ENCODE measurements at regions not wholly inside any gene's neighbourhood (a gene's known extent, or its start where the extent isn't known, plus 50 kb on each side); places are given as distances from the start of the nearest gene placed in this dataset.

DNA sequence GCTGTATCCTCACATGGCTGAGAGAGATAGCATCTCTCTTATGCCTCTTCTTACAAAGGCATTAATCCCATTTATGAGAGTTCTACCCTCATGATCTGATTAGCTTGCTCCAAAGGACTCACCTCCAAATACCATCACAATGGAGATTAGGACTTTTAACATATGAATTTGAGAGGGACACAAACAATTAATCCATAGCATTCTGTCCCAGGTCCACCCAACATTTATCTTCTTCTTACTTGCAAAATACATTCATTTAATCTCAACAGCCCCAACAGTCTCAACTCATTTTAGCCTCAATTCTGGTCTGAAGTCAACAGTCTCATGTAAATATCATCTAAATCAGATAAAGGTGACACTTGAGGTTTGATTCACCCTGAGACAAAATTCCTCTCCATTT is 555.4 kb downstream of the RAB28 start:
- CTCF ChIA-PET = no interaction called here
- H3K36me3 Mint-ChIP-seq = peaks cover 7% of the 10 kb centered on the region
- no peak for DNase-seq (ENCODE audit: low spot score)
- POLR2A ChIA-PET = no interaction called here
- TF ChIP-seq, protein P1, sequence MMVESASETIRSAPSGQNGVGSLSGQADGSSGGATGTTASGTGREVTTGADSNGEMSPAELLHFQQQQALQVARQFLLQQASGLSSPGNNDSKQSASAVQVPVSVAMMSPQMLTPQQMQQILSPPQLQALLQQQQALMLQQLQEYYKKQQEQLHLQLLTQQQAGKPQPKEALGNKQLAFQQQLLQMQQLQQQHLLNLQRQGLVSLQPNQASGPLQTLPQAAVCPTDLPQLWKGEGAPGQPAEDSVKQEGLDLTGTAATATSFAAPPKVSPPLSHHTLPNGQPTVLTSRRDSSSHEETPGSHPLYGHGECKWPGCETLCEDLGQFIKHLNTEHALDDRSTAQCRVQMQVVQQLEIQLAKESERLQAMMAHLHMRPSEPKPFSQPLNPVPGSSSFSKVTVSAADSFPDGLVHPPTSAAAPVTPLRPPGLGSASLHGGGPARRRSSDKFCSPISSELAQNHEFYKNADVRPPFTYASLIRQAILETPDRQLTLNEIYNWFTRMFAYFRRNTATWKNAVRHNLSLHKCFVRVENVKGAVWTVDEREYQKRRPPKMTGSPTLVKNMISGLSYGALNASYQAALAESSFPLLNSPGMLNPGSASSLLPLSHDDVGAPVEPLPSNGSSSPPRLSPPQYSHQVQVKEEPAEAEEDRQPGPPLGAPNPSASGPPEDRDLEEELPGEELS (CRISPR knock-in tag; IDR thresholded peaks at IDR 0.05) = no peak
- TF ChIP-seq, protein P2, sequence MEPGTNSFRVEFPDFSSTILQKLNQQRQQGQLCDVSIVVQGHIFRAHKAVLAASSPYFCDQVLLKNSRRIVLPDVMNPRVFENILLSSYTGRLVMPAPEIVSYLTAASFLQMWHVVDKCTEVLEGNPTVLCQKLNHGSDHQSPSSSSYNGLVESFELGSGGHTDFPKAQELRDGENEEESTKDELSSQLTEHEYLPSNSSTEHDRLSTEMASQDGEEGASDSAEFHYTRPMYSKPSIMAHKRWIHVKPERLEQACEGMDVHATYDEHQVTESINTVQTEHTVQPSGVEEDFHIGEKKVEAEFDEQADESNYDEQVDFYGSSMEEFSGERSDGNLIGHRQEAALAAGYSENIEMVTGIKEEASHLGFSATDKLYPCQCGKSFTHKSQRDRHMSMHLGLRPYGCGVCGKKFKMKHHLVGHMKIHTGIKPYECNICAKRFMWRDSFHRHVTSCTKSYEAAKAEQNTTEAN (CRISPR knock-in tag; IDR thresholded peaks at IDR 0.05) = no peak
- no peak for TF ChIP-seq SMAD4 (CRISPR knock-in tag; IDR thresholded peaks at IDR 0.05)
- TF ChIP-seq, protein P3, sequence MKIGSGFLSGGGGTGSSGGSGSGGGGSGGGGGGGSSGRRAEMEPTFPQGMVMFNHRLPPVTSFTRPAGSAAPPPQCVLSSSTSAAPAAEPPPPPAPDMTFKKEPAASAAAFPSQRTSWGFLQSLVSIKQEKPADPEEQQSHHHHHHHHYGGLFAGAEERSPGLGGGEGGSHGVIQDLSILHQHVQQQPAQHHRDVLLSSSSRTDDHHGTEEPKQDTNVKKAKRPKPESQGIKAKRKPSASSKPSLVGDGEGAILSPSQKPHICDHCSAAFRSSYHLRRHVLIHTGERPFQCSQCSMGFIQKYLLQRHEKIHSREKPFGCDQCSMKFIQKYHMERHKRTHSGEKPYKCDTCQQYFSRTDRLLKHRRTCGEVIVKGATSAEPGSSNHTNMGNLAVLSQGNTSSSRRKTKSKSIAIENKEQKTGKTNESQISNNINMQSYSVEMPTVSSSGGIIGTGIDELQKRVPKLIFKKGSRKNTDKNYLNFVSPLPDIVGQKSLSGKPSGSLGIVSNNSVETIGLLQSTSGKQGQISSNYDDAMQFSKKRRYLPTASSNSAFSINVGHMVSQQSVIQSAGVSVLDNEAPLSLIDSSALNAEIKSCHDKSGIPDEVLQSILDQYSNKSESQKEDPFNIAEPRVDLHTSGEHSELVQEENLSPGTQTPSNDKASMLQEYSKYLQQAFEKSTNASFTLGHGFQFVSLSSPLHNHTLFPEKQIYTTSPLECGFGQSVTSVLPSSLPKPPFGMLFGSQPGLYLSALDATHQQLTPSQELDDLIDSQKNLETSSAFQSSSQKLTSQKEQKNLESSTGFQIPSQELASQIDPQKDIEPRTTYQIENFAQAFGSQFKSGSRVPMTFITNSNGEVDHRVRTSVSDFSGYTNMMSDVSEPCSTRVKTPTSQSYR (CRISPR knock-in tag; IDR thresholded peaks at IDR 0.05) = no peak
- TF ChIP-seq RELA (CRISPR knock-in tag; IDR thresholded peaks at IDR 0.05; ENCODE audit: borderline replicate concordance) = no peak
- TF ChIP-seq TCF7 (CRISPR knock-in tag; IDR thresholded peaks at IDR 0.05; ENCODE audit: low read depth) = no peak
- TF ChIP-seq, protein P4, sequence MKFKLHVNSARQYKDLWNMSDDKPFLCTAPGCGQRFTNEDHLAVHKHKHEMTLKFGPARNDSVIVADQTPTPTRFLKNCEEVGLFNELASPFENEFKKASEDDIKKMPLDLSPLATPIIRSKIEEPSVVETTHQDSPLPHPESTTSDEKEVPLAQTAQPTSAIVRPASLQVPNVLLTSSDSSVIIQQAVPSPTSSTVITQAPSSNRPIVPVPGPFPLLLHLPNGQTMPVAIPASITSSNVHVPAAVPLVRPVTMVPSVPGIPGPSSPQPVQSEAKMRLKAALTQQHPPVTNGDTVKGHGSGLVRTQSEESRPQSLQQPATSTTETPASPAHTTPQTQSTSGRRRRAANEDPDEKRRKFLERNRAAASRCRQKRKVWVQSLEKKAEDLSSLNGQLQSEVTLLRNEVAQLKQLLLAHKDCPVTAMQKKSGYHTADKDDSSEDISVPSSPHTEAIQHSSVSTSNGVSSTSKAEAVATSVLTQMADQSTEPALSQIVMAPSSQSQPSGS (CRISPR knock-in tag; IDR thresholded peaks at IDR 0.05; ENCODE audit: borderline replicate concordance, low read depth) = no peak
- TF ChIP-seq, protein P5, sequence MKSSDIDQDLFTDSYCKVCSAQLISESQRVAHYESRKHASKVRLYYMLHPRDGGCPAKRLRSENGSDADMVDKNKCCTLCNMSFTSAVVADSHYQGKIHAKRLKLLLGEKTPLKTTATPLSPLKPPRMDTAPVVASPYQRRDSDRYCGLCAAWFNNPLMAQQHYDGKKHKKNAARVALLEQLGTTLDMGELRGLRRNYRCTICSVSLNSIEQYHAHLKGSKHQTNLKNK (CRISPR knock-in tag; IDR thresholded peaks at IDR 0.05) = no peak
- TF ChIP-seq, protein P6, sequence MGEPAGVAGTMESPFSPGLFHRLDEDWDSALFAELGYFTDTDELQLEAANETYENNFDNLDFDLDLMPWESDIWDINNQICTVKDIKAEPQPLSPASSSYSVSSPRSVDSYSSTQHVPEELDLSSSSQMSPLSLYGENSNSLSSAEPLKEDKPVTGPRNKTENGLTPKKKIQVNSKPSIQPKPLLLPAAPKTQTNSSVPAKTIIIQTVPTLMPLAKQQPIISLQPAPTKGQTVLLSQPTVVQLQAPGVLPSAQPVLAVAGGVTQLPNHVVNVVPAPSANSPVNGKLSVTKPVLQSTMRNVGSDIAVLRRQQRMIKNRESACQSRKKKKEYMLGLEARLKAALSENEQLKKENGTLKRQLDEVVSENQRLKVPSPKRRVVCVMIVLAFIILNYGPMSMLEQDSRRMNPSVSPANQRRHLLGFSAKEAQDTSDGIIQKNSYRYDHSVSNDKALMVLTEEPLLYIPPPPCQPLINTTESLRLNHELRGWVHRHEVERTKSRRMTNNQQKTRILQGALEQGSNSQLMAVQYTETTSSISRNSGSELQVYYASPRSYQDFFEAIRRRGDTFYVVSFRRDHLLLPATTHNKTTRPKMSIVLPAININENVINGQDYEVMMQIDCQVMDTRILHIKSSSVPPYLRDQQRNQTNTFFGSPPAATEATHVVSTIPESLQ (CRISPR knock-in tag; IDR thresholded peaks at IDR 0.05) = no peak
- TF ChIP-seq NR1H2 (CRISPR knock-in tag; IDR thresholded peaks at IDR 0.05) = no peak
- no peak for TF ChIP-seq CREB1 (CRISPR knock-in tag; IDR thresholded peaks at IDR 0.05)
- no peak for TF ChIP-seq CBFB (CRISPR knock-in tag; IDR thresholded peaks at IDR 0.05; ENCODE audit: low read depth)
- TF ChIP-seq, protein P7, sequence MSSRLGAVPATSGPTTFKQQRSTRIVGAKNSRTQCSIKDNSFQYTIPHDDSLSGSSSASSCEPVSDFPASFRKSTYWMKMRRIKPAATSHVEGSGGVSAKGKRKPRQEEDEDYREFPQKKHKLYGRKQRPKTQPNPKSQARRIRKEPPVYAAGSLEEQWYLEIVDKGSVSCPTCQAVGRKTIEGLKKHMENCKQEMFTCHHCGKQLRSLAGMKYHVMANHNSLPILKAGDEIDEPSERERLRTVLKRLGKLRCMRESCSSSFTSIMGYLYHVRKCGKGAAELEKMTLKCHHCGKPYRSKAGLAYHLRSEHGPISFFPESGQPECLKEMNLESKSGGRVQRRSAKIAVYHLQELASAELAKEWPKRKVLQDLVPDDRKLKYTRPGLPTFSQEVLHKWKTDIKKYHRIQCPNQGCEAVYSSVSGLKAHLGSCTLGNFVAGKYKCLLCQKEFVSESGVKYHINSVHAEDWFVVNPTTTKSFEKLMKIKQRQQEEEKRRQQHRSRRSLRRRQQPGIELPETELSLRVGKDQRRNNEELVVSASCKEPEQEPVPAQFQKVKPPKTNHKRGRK (CRISPR knock-in tag; IDR thresholded peaks at IDR 0.05; ENCODE audit: borderline replicate concordance) = no peak
- TF ChIP-seq, protein P8, sequence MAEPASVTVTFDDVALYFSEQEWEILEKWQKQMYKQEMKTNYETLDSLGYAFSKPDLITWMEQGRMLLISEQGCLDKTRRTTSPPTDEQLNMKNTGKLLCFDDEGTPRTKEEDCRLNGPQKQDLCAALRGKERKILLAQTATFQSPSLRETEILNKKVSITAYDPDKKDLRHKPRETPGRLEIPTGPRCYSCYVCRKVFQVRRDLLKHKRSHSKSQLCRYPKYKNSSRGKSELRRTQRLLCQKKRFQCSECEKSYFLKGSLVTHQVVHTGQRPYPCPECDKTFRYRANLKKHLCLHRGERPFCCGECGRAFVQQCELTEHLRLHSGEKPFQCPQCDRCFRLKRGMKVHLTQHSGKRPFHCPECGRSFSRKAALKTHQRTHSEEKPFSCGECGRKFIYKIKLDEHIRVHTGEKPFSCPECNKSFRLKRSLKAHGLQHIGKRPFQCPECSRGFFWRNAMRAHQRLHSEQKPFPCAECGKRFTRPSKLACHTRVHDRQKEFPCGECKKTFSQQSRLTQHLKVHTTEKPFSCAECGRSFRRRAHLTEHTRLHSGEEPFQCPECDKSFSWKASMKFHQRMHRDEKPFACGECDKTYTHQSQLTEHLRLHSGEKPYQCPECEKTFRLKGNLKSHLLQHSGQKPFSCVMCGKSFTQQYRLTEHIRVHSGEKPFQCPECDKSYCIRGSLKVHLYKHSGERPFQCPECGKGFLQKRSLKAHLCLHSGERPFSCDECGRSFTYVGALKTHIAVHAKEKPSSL (CRISPR knock-in tag; conservative IDR thresholded peaks at IDR 0.05) = no peak
- TF ChIP-seq KAT7 (CRISPR knock-in tag; IDR thresholded peaks at IDR 0.05; ENCODE audit: borderline replicate concordance) = no peak
- TF ChIP-seq, protein P9, sequence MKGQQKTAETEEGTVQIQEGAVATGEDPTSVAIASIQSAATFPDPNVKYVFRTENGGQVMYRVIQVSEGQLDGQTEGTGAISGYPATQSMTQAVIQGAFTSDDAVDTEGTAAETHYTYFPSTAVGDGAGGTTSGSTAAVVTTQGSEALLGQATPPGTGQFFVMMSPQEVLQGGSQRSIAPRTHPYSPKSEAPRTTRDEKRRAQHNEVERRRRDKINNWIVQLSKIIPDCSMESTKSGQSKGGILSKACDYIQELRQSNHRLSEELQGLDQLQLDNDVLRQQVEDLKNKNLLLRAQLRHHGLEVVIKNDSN (CRISPR knock-in tag; IDR thresholded peaks at IDR 0.05) = no peak
- TF ChIP-seq ZNF396 (CRISPR knock-in tag; IDR thresholded peaks at IDR 0.05; ENCODE audit: borderline replicate concordance) = no peak
- no peak for TF ChIP-seq TEAD4 (CRISPR knock-in tag; IDR thresholded peaks at IDR 0.05)
- no peak for TF ChIP-seq JAZF1 (CRISPR knock-in tag; IDR thresholded peaks at IDR 0.05)
- no peaks in the 10 kb centered on the region for H3K27me3 Mint-ChIP-seq (ENCODE audit: low read depth)
- H3K4me3 Mint-ChIP-seq = no peak overlapping the region
- peaks cover 23% of the 10 kb centered on the region for H3K9me3 Mint-ChIP-seq
- no peak overlapping the region for H3K27ac Mint-ChIP-seq
- H3K4me1 Mint-ChIP-seq = peaks cover 15% of the 10 kb centered on the region
- no peak for ATAC-seq
